Aorta (tissue), 5 donors: ENCODE measurements at regions not wholly inside any gene's neighbourhood (a gene's known extent, or its start where the extent isn't known, plus 50 kb on each side); places are given as distances from the start of the nearest gene placed in this dataset.

Experiments
- ATAC-seq: fragments of 200-7000 bp; cut with Tn5 transposase; one replicate; pipeline ENCODE4 v1.9.1; 2022; ENCODE audit warnings: moderate library complexity; ENCODE audit not compliant: low FRiP score
- DNase-seq, 2 donors: peaks; one replicate each; pipeline ENCODE4 v3.0.0-alpha.2; 2020
- H3K27ac ChIP-seq, 2 donors: one replicate each; pipeline ENCODE4 v1.5.1; 2013; ENCODE audit warnings: low read length in 2 of 2, mild to moderate bottlenecking in 2 of 2, moderate library complexity in 2 of 2, control low read depth in 1 of 2, inconsistent platforms in 1 of 2, low read depth in 1 of 2
- H3K27me3 ChIP-seq, 2 donors: one replicate each; pipeline ENCODE4 v1.6.1; 2013; ENCODE audit warnings: control low read depth in 1 of 2, low read length in 1 of 2, mild to moderate bottlenecking in 1 of 2, moderate library complexity in 1 of 2; ENCODE audit not compliant: insufficient read depth in 2 of 2, control insufficient read depth in 1 of 2
- H3K36me3 ChIP-seq, 2 donors: one replicate each; pipeline ENCODE4 v1.6.1; 2013; ENCODE audit warnings: control low read depth in 1 of 2, low read length in 1 of 2, mild to moderate bottlenecking in 1 of 2; ENCODE audit not compliant: insufficient read depth in 2 of 2, control insufficient read depth in 1 of 2
- H3K4me1 ChIP-seq, 2 donors: one replicate each; pipeline ENCODE4 v1.6.1; 2013; ENCODE audit warnings: low read length in 2 of 2, control low read depth in 1 of 2, mild to moderate bottlenecking in 1 of 2, moderate library complexity in 1 of 2; ENCODE audit not compliant: insufficient read depth in 2 of 2, control insufficient read depth in 1 of 2
- H3K4me3 ChIP-seq, 2 donors: one replicate each; pipeline ENCODE4 v1.5.1; 2013; ENCODE audit warnings: low read length in 2 of 2, control low read depth in 1 of 2, mild to moderate bottlenecking in 1 of 2
- H3K9me3 ChIP-seq: one replicate; pipeline ENCODE4 v1.6.1; 2013; ENCODE audit warnings: mild to moderate bottlenecking, low read length; ENCODE audit not compliant: control insufficient read depth
- WGBS, 2 donors: extraction: QIAGEN DNeasy Blood & Tissue Kit; methylation state at CpG; one replicate each; pipeline ENCODE4 v1.1.7; 2013; 5-methylcytosine and 5-hydroxymethylcytosine counted together
- intact Hi-C, 2 donors: fragments of 100-400 bp; cut with DNase I; formaldehyde crosslinking; loops; one replicate each; pipeline versions ENCODE4 v1.14.2 to v1.15.0; 2022
- donor health status: healthy with polysubstance abuse.
- donor health status: Bipolar disorder and iron deficiency.
- donor health status: DM: no; HTN: no; CAD: no.
- donor health status: DM: no; HTN: no; CAD: no.
- donor health status: DM: yes; HTN: yes; CAD: no.

GRCh38 chr9:95667789-95668188, 151.0 kb upstream of the PTCH1 start:
- Histone ChIP-seq H3K4me1 (no peaks in the 10 kb centered on the region), H3K27me3 (no peaks in the 10 kb centered on the region), H3K9me3 (no peaks in the 10 kb centered on the region), H3K4me3 (no peak overlapping the region), H3K27ac (no peak overlapping the region), H3K36me3 (no peaks in the 10 kb centered on the region)
- DNase-seq = no peak
- intact Hi-C loops = no loop called here
- WGBS, 2 donors = 67 to 70% methylated on average over 2 of the region's 2 CpGs
- ATAC-seq = no peak

- Histone ChIP-seq H3K9me3 (peaks cover under 1% of the 10 kb centered on the region), H3K27me3 (no peaks in the 10 kb centered on the region), H3K36me3 (no peaks in the 10 kb centered on the region), H3K4me1 (no peaks in the 10 kb centered on the region), H3K4me3 (no peak overlapping the region), H3K27ac (no peak overlapping the region)
- intact Hi-C loops = no loop called here
- DNase-seq = no peak
- WGBS, 2 donors = 79 to 81% methylated on average over 4 of the region's 4 CpGs
- ATAC-seq = no peak
Measured at GRCh38 chr9:95666785-95667155, 150.0 kb upstream of the PTCH1 start.

- Histone ChIP-seq H3K27ac (no peak overlapping the region), H3K4me1 (no peaks in the 10 kb centered on the region), H3K36me3 (no peaks in the 10 kb centered on the region), H3K4me3 (no peak overlapping the region), H3K9me3 (peaks cover 2% of the 10 kb centered on the region), H3K27me3 (no peaks in the 10 kb centered on the region)
- intact Hi-C loops = no loop called here
- 89% methylated on average over 13 of the region's 13 CpGs for WGBS, 2 donors
- DNase-seq (no peak), ATAC-seq (no peak)
Measured at GRCh38 chr9:95666096-95666784, 149.5 kb upstream of the PTCH1 start.

- no peak for DNase-seq
- WGBS, 2 donors = 66 to 70% methylated on average over 2 of the region's 2 CpGs
- Histone ChIP-seq H3K27ac (no peak overlapping the region), H3K27me3 (no peaks in the 10 kb centered on the region), H3K4me1 (no peaks in the 10 kb centered on the region), H3K9me3 (no peaks in the 10 kb centered on the region), H3K4me3 (no peak overlapping the region), H3K36me3 (no peaks in the 10 kb centered on the region)
- intact Hi-C loops = no loop called here
- ATAC-seq = no peak
Measured at GRCh38 chr9:95653246-95653645, 136.5 kb upstream of the PTCH1 start.

- WGBS, 2 donors = 79 to 81% methylated on average over 3 of the region's 3 CpGs
- H3K36me3 ChIP-seq = no peaks in the 10 kb centered on the region
- DNase-seq (no peak), ATAC-seq (no peak)
- no peaks in the 10 kb centered on the region for H3K9me3 ChIP-seq
- H3K4me1 ChIP-seq = no peaks in the 10 kb centered on the region
- H3K27me3 ChIP-seq = no peaks in the 10 kb centered on the region
- no peak overlapping the region for H3K4me3 ChIP-seq
- H3K27ac ChIP-seq = no peak overlapping the region
- intact Hi-C loops = no loop called here
Measured at GRCh38 chr9:95650720-95651119, 133.9 kb upstream of the PTCH1 start.

GRCh38 chr9:95649801-95650213, 133.0 kb upstream of the PTCH1 start:
- peaks cover 0 to 2% of the 10 kb centered on the region in 2 donors for H3K4me1 ChIP-seq
- 56 to 71% methylated on average over 8 of the region's 8 CpGs for WGBS, 2 donors
- ATAC-seq (no peak), DNase-seq (no peak)
- no peaks in the 10 kb centered on the region for H3K36me3 ChIP-seq
- H3K4me3 ChIP-seq = no peak overlapping the region
- intact Hi-C loops = loop anchor here in 1 of 2 donors (10.0 kb wide), 1 partner anchor 135 kb away; the partner anchor contains the start of gene PTCH1
- H3K9me3 ChIP-seq = no peaks in the 10 kb centered on the region
- H3K27me3 ChIP-seq = no peaks in the 10 kb centered on the region
- H3K27ac ChIP-seq = no peak overlapping the region

GRCh38 chr9:95648225-95648624, 131.5 kb upstream of the PTCH1 start:
- H3K36me3 ChIP-seq = no peaks in the 10 kb centered on the region
- no peaks in the 10 kb centered on the region for H3K9me3 ChIP-seq
- no peak overlapping the region for H3K4me3 ChIP-seq
- ATAC-seq (no peak), DNase-seq (no peak)
- intact Hi-C loops = loop anchor here in 1 of 2 donors (10.0 kb wide), 1 partner anchor 133 kb away; the partner anchor contains the start of gene PTCH1
- WGBS, 2 donors = 96 to 98% methylated on average over 5 of the region's 5 CpGs
- peaks cover 0 to 8% of the 10 kb centered on the region in 2 donors for H3K4me1 ChIP-seq
- H3K27me3 ChIP-seq = no peaks in the 10 kb centered on the region
- no peak overlapping the region for H3K27ac ChIP-seq

- ATAC-seq = no peak
- no peak overlapping the region for H3K27ac ChIP-seq
- no peaks in the 10 kb centered on the region for H3K27me3 ChIP-seq
- H3K9me3 ChIP-seq = peaks cover 3% of the 10 kb centered on the region
- intact Hi-C loops = loop anchor here in 1 of 2 donors (10.0 kb wide), 1 partner anchor 131 kb away; the partner anchor contains the start of gene PTCH1
- H3K36me3 ChIP-seq = no peaks in the 10 kb centered on the region
- H3K4me3 ChIP-seq = no peak overlapping the region
- H3K4me1 ChIP-seq = peaks cover 0 to 8% of the 10 kb centered on the region in 2 donors
- DNase-seq = no peak
Measured at GRCh38 chr9:95645992-95646391, 129.2 kb upstream of the PTCH1 start.

GRCh38 chr9:95645579-95645978, 128.8 kb upstream of the PTCH1 start:
- intact Hi-C loops = loop anchor here in 1 of 2 donors (10.0 kb wide), 1 partner anchor 131 kb away; the partner anchor contains the start of gene PTCH1
- Histone ChIP-seq H3K9me3 (peaks cover 3% of the 10 kb centered on the region), H3K4me1 (peaks cover 0 to 8% of the 10 kb centered on the region in 2 donors), H3K27ac (no peak overlapping the region), H3K27me3 (no peaks in the 10 kb centered on the region), H3K36me3 (no peaks in the 10 kb centered on the region), H3K4me3 (no peak overlapping the region)
- ATAC-seq = no peak
- no peak for DNase-seq
- 87 to 89% methylated on average over 2 of the region's 2 CpGs for WGBS, 2 donors
